ENCODE measurements at regions not wholly inside any gene's neighbourhood (a gene's known extent, or its start where the extent isn't known, plus 50 kb on each side); places are given as distances from the start of the nearest gene placed in this dataset.

DNA sequence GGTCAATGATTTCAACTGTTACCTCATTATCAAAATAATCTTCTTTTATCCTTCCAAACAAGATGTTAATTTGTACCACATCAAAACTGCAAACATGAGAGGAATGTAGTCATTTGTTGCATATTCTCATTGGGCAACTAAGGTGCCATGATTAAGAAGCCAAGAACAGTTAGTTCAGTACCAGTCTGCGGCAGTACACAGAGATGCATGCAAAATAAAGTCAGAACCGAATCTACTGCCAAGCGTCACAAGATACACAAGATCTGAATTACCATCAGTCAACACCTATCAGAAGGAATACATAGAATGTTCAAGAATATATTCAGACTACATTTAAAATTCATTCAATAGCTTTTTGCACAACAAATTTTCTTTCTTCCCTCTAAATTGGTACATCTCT lies 127.6 kb upstream of the SPATA12 start:
- Histone ChIP-seq H2BK15ac (ENCODE audit: low read depth, low read length) (no peak overlapping the region), H3K18ac (ENCODE audit: low read depth, low read length) (no peak overlapping the region), H3K9me3 (ENCODE audit: control insufficient read depth, insufficient read depth, low read length) (no peaks in the 10 kb centered on the region), H2BK120ac (ENCODE audit: low read depth, low read length) (no peak overlapping the region), H3K9me1 (ENCODE audit: insufficient read depth, low read length) (0 out of 2 replicates have a peak, but pooled peaks cover 3% of the 10 kb centered on the region), H3K14ac (replicated peaks; ENCODE audit: low read depth, low read length) (no peak overlapping the region), H4K5ac (ENCODE audit: low read depth, low read length) (no peak overlapping the region), H4K91ac (ENCODE audit: insufficient read depth, low read depth, low read length) (no peak overlapping the region), H3K4me1 (ENCODE audit: control insufficient read depth, insufficient read depth, low read length) (no peaks in the 10 kb centered on the region), H2BK5ac (ENCODE audit: low read depth, low read length, poor library complexity, severe bottlenecking) (no peak overlapping the region), H3K79me1 (ENCODE audit: low read depth in 1 of 2, low read length in 2 of 2) (no peaks in the 10 kb centered on the region), H4K20me1 (ENCODE audit: insufficient read depth, low read length) (no peaks in the 10 kb centered on the region), H3K23ac (ENCODE audit: low read depth, low read length) (no peak overlapping the region), H4K8ac (ENCODE audit: low read depth in 2 of 2, low read length in 2 of 2) (no peak overlapping the region), H2BK20ac (ENCODE audit: low read depth, low read length) (no peak overlapping the region), H2AK9ac (replicated peaks; ENCODE audit: low read depth, low read length, poor library complexity) (no peak overlapping the region), H3K4me3 (ENCODE audit: insufficient read depth, low read depth, low read length) (no peak overlapping the region), H3K27ac (ENCODE audit: insufficient read depth, low read length) (no peak overlapping the region), H3K36me3 (ENCODE audit: control insufficient read depth, insufficient read depth, low read length) (no peaks in the 10 kb centered on the region), H2AFZ (replicated peaks; ENCODE audit: low read length, poor library complexity) (no peak overlapping the region), H2AK5ac (ENCODE audit: low read depth, low read length) (no peak overlapping the region), H3K27me3 (ENCODE audit: control insufficient read depth, insufficient read depth, low read length) (no peaks in the 10 kb centered on the region), H3K56ac (ENCODE audit: extremely low read depth, insufficient read depth, low read length) (no peak overlapping the region), H3K4me2 (ENCODE audit: low read depth, low read length) (no peak overlapping the region), H3K4ac (ENCODE audit: low read depth, low read length) (no peak overlapping the region), H3K9ac (ENCODE audit: low read depth, low read length) (no peak overlapping the region)
- ATAC-seq (ENCODE audit: low read depth) (no peak), DNase-seq (no peak)
- ChIA-PET CTCF (no interaction called here), POLR2A (ENCODE audit: unreplicated experiment) (no interaction called here)
- WGBS, 2 experiments (ENCODE audit: extremely low coverage in 2 of 2, insufficient read length in 1 of 2) = no CpG with 5 or more reads among the region's 3 CpGs
- in situ Hi-C loops (cut with MboI; ENCODE audit: low sequenced_read_pairs) (no loop called here), dilution Hi-C loops (cut with HindIII; ENCODE audit: low sequenced_read_pairs, unreplicated experiment) (no loop called here), intact Hi-C loops (cut with micrococcal nuclease) (no loop called here)
- TF ChIP-seq, protein P1, sequence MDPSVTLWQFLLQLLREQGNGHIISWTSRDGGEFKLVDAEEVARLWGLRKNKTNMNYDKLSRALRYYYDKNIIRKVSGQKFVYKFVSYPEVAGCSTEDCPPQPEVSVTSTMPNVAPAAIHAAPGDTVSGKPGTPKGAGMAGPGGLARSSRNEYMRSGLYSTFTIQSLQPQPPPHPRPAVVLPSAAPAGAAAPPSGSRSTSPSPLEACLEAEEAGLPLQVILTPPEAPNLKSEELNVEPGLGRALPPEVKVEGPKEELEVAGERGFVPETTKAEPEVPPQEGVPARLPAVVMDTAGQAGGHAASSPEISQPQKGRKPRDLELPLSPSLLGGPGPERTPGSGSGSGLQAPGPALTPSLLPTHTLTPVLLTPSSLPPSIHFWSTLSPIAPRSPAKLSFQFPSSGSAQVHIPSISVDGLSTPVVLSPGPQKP (IDR thresholded peaks at IDR 0.05; ENCODE audit: borderline replicate concordance, low read depth, low read length) = no peak
- no peak for TF ChIP-seq CHD1 (IDR thresholded peaks at IDR 0.05; ENCODE audit: low read depth, low read length)
- TF ChIP-seq NFE2L2 (IDR thresholded peaks at IDR 0.05; ENCODE audit: low read depth, low read length) = no peak
- TF ChIP-seq MAFK (IDR thresholded peaks at IDR 0.05; ENCODE audit: low read depth, low read length) = no peak
- no peak for TF ChIP-seq MAZ (IDR thresholded peaks at IDR 0.05; ENCODE audit: borderline replicate concordance, low read depth, low read length)
- TF ChIP-seq RCOR1 (IDR thresholded peaks at IDR 0.05; ENCODE audit: insufficient replicate concordance, low read length) = no peak
- TF ChIP-seq RFX5 (IDR thresholded peaks at IDR 0.05; ENCODE audit: low read depth, low read length) = no peak
- TF ChIP-seq, protein P2, sequence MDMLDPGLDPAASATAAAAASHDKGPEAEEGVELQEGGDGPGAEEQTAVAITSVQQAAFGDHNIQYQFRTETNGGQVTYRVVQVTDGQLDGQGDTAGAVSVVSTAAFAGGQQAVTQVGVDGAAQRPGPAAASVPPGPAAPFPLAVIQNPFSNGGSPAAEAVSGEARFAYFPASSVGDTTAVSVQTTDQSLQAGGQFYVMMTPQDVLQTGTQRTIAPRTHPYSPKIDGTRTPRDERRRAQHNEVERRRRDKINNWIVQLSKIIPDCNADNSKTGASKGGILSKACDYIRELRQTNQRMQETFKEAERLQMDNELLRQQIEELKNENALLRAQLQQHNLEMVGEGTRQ (IDR thresholded peaks at IDR 0.05; ENCODE audit: low read depth, low read length) = no peak
- TF ChIP-seq, protein P3, sequence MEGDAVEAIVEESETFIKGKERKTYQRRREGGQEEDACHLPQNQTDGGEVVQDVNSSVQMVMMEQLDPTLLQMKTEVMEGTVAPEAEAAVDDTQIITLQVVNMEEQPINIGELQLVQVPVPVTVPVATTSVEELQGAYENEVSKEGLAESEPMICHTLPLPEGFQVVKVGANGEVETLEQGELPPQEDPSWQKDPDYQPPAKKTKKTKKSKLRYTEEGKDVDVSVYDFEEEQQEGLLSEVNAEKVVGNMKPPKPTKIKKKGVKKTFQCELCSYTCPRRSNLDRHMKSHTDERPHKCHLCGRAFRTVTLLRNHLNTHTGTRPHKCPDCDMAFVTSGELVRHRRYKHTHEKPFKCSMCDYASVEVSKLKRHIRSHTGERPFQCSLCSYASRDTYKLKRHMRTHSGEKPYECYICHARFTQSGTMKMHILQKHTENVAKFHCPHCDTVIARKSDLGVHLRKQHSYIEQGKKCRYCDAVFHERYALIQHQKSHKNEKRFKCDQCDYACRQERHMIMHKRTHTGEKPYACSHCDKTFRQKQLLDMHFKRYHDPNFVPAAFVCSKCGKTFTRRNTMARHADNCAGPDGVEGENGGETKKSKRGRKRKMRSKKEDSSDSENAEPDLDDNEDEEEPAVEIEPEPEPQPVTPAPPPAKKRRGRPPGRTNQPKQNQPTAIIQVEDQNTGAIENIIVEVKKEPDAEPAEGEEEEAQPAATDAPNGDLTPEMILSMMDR (conservative IDR thresholded peaks at IDR 0.05; ENCODE audit: low read depth, low read length) = no peak
- TF ChIP-seq FOS (IDR thresholded peaks at IDR 0.05; ENCODE audit: low read depth, low read length) = no peak
- TF ChIP-seq SMC3 (IDR thresholded peaks at IDR 0.05; ENCODE audit: low read depth, low read length) = no peak
- TF ChIP-seq CEBPB (IDR thresholded peaks at IDR 0.05; ENCODE audit: low read depth, low read length) = no peak
- no peak for TF ChIP-seq RAD21 (IDR thresholded peaks at IDR 0.05; ENCODE audit: low read length)
- TF ChIP-seq MXI1 (IDR thresholded peaks at IDR 0.05; ENCODE audit: borderline replicate concordance, low read depth, low read length) = no peak
- no peak for TF ChIP-seq BHLHE40 (IDR thresholded peaks at IDR 0.05; ENCODE audit: low read depth, low read length)
- no peak for TF ChIP-seq POLR2A (IDR thresholded peaks at IDR 0.05; ENCODE audit: low read depth, low read length)
- BruUV-seq (replicated peaks) = no TSS peak
